Colon (tissue), 2 donors: ENCODE measurements at regions not wholly inside any gene's neighbourhood (a gene's known extent, or its start where the extent isn't known, plus 50 kb on each side); places are given as distances from the start of the nearest gene placed in this dataset.

Experiments
- FAIRE-seq: peaks from 2 replicates; lab custom pipeline; 2012; peaks lifted over from hg19 to GRCh38; lab: Jason Lieb, UNC
- donor health status: control.
- donor health status: control.

GRCh38 chr5:74186356-74187315, 453.9 kb downstream of the ENC1 start:
- no peak for FAIRE-seq

DNA sequence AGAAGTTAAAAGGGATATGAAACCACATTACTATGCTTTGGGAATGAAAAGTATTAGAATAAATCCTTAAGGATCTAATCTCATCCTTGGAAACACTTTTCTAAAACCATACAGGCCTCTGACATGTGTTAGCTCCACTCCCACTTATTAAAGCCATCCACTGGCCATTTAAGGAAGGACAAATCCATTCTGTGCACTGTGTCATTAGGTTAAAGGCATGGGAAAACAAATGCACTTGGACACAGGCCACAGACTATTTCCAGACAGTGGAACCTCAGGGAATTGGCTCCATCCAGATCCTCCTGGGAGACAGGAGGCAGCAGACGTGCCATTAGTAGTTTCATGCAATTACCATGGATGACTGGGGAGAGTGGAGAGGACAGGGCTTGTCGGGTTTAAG, 454.9 kb downstream of the ENC1 start:
- no peak for FAIRE-seq

DNA sequence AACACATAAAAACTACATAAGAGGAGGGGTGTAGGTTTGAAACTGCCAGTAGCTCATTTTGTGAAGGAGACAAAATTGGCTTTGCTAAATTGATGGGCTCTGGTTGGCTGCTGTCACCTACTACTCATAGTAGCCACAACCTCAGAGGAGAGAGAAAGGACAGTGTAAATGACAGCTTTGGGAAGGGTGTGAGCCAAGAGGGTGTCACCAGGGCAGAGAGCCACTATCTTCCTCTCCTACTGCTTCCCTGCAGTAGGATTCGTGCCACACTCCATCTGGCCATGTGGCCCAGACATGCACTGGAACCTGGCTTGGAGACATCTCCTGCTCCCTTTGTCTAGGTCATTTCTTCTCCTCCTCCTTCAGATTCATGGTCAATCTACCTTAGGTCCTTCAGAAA, 455.9 kb downstream of the ENC1 start:
- FAIRE-seq, result no peak

- FAIRE-seq, result no peak
These were observed 457.5 kb downstream of the ENC1 start for GRCh38 chr5:74183041-74183440.

DNA sequence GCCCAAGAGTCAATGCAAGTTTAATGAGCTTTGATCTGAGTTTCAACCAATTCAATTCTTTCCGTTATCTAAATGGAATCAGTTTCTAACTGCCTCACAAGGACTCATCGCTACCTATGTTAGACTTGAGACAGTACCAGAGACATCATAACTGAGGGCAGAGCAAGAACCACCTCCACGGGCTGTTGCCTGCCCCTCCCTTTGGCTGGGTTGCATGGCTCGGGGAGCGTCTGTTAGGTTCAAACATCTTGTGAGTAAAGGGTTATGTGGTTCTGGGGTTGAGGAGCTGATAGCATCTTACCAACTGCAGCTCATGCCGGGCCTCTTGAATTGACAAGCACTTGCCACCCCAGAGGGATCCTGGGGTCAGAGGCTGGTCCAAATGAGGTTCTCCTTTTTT, 457.9 kb downstream of the ENC1 start:
- no peak for FAIRE-seq

GRCh38 chr5:74179701-74180100, 460.8 kb downstream of the ENC1 start:
- FAIRE-seq, result no peak

DNA sequence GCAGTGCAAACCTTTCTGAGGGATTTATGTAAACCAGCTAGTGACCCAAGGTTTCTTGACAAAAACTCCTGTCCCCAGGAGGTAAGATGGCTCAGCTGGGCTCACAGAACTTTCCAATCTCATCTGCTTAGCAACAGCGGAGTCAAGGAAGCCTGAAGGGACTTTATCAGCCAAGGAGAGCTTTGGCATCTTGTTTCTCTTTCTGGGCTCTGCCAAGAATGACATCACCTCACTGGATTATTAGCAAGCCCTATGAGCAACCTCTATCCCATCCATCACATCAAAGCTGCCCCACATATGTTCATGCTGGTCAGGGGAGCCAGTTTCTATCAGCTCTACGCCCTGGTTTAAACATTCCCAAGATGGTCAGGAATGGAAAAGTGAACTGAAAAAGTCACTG, 461.3 kb downstream of the ENC1 start:
- FAIRE-seq, result no peak

- no peak for FAIRE-seq
These were observed 462.6 kb downstream of the ENC1 start for GRCh38 chr5:74177961-74178360.

DNA sequence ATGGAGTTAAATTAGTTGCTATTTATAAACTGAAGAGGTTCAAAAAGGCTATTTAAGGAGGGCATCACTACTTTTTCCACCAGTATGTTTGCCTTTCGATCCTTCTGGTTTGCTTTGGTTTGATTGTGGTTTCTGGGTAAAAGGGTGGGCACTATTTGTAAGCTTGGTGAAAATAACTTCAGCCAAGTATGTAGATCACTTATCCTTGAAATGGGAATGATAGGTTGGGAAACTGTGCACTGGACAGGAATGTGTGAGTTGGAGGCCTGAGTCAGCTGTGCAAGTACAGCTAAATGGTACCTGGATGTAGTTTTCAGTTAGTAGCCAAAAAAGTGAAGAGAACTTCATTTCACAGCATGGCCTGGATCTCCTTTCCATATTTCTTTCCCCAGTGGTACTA, 466.2 kb downstream of the ENC1 start:
- FAIRE-seq, result no peak

GRCh38 chr5:74173665-74174064, 466.9 kb downstream of the ENC1 start:
- FAIRE-seq, result no peak

GRCh38 chr5:74173241-74173640, 467.3 kb downstream of the ENC1 start:
- FAIRE-seq, result no peak

DNA sequence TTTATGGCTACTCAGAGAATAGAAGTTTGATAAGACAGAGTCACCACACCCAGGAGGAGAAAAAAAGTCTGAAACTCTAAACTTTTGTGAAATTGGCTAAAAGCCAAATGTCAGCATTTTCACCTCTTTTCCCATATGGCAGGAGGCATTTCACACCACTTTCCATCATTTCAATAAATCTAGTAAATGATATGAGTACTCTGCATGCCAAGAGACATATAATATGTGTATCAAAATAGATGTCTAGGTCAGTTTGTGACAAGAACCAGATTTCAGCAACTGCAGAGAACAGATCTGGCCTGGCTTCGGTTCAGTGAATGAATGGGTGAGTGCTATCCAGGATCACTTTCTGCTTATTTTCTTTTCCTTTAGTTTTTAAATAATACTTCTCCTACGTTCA, 470.8 kb downstream of the ENC1 start:
- FAIRE-seq, result no peak

DNA sequence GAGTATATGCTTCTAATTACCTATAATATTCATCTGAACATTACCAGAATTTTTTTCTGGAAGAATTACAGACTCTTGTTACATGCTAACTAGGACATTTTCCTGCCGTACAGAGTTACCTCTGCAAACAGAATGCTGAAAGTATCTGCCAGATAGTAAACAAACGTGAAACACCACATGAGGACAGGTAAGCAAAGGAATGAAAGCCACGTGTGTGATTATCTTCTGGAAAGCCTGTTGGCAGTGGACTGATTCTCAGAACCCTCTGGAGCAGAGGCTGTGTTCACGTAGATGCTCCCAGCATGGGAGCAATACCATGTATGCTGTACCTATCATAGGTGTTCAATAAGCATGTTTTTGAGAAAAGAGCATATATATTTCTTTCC, 472.6 kb downstream of the ENC1 start:
- FAIRE-seq, result no peak

DNA sequence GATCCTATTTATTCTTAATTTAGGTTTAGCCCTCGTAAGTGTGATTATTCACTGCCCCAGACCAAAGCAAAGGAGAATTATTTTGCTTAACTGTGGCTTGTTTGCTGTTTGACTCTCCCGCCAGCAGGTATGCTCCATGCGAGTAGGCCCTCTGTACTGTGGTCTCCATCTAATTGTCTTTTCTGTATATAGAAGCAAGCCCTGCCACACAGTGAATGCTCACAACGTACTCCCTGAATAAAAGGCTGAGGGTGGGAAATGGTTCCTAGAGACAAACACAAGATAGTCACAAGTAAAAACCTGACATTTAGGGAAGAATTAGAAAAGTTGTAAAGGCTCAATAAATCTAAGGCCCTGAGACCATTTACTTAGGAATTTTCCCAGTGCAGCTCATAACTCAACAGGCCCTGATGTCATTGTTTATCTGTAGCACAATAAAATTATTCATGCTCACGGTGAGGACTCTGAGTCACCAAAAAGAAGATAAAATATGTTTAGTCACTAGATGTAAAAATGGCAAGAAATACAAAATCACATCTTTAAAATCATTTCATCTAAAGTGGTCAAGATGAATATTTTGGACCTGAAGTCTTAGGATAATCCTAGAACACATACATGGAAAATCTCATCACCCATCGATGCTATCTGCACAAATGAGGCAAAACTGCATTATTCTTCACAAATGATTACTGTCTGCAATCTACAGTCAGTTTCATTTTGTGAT, 473.2 kb downstream of the ENC1 start:
- FAIRE-seq, result no peak

- FAIRE-seq, result no peak
These were observed 474.5 kb downstream of the ENC1 start for GRCh38 chr5:74166064-74166463.

DNA sequence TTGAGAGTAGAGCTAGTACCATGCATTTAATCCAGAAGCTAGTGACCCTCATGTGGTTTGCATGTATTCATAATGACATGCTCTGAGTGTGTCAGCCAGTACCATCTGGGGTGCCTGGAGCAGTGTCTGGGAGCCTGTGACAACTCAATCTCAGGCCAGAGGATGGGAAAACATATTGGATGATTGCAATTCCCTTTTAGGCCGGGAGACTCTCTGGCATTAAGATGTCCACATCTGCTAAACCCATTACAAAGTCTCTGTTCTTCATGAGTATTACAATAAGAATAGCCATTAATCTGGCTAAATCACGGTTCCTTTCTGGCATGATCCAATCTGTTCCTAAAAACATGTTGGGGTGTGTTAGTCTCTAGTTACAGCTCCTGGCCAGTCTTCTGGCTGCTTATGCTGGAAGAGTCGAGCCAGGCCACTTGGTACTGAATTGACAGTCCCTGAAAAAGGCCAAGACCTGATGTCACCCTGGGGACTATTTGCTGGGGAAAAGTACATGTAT, 475.7 kb downstream of the ENC1 start:
- FAIRE-seq, result no peak

DNA sequence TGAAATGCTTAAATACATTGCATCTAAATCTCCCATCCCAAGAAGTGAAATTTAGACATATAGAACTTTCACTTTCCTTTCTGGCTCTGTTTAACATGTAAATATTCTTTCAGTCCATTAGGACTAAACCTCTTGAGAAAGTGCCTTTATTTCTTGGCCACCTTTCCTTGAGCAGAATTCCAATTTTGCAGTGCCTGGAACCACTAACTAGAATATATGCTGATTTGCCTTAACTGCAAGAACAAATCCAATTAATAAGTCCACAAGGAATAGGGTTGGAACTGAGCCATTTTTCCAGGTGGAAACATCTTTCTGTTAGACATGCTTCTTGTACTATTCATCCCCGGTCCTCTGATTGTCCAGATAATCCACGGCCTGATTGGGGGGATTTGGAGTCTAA, 478.0 kb downstream of the ENC1 start:
- FAIRE-seq, result no peak

GRCh38 chr5:74161170-74161569, 479.4 kb downstream of the ENC1 start:
- no peak for FAIRE-seq

- no peak for FAIRE-seq
These were observed 483.7 kb downstream of the ENC1 start for GRCh38 chr5:74156728-74157383.

DNA sequence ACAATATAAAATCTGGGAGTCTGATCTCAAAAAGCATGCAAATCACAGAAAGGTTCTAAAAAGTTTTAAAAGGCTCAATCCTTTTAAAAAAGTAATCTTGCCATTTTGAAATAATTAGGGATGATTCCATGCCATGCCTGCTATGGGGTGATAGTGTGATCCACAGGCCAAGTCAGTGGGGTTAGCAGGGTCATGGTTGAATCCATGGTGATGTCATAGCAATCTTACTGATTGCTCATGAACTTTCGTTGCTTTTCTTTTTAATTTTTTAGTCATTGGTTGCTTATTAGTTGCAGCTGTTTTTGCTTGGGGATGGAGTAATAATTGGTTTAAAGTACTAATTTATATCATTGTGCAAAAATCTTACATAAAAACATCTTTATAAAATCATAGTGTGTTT, 485.0 kb downstream of the ENC1 start:
- FAIRE-seq, result no peak

DNA sequence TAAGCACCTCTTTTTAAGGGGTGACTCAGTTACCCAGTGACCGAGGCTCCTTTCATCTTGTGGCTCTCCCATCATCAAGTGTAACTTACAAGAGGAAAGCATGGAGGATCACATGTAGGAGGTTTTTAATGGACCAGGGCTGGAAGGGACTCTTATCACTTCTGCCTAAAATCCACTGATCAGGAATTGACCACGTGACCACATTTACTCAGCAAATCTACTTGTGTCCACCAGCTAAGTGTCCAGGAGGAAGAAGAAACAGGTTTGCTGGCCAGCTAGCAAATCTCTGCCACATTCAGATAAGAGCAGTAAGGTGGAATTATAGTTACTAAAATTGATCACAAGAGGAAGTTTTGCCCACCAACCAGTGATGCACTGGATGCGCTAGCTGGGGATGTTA, 486.0 kb downstream of the ENC1 start:
- FAIRE-seq, result no peak

GRCh38 chr5:74153255-74153790, 487.2 kb downstream of the ENC1 start:
- no peak for FAIRE-seq
